ENCODE measurements at regions not wholly inside any gene's neighbourhood (a gene's known extent, or its start where the extent isn't known, plus 50 kb on each side); places are given as distances from the start of the nearest gene placed in this dataset.

GRCh38 chr2:129437725-129438124 lies 541.7 kb upstream of the RAB6C start:
- DNase-seq = no peak

DNA sequence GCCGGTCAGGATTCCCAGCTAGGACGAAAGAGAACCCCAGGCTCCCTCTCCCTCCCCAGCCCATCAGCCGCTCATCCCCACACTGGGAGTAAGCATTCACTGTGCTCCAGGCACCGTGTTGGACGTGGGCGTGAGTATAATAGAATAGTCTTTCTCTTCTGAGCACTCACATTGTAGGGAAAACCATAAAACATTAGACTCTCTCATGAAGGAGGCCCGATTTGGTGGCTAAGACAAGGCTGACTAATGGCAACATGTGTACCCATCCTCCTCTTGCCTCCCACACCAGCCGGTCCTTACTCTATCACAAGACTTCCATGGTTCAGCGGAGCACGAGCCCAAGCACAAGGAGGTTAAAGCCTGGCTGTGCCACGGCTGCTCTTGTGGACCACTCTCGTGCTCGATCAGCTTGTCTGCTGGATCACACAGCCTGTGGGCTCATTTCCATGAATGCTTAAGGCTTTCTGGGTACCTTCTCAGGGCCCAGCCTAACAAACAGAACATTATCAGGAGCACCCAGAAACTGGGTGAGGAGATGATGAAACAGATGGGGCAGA lies 540.9 kb upstream of the RAB6C start:
- no peak for DNase-seq

DNA sequence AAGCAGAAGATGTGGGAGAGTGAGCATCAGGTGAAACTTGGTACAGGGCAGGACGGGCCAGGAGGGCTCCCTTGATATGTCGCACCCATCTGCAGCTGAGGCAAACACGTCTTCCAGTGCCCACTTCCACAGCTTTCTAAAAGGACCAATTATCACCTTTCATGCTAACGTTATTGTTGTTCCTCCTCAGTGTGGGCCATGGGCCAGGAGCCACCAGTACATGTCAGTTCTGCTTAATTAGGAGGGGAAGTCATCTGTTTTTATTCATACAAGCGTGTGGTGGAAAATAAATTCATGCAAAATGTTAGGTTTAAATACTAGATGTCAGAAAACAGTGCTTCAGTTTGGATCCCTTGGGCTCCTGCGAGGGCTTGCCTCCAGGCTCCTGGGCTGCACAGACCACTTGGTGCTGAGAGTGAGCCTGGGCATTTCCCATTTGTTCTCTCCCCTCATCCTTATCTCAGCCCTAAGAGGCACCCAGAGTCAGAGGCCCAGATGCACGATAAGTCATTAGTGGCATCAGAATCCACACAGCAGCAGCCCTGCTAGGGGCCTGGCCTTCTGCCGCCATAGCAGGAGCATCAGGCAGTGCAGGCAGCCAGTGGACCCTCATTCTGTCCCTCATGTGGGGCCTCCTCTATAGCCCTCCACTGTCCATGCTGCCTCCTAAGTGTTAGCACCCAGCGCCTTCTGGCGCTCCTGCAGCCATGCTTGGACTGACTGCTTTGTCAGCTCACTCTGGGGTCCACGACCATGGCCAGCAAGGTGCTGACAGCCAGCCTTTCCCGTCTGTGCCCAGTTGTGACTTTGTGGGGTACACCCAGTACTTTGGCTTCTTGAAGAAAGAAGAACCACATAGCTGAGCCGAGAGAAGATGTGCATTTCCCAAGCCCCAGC lies 539.8 kb upstream of the RAB6C start:
- no peak for DNase-seq

GRCh38 chr2:129441610-129442009 lies 537.9 kb upstream of the RAB6C start:
- no peak for DNase-seq

GRCh38 chr2:129443235-129443864 lies 536.1 kb upstream of the RAB6C start:
- DNase-seq = no peak

GRCh38 chr2:129443865-129444739 lies 535.4 kb upstream of the RAB6C start:
- DNase-seq = no peak

DNA sequence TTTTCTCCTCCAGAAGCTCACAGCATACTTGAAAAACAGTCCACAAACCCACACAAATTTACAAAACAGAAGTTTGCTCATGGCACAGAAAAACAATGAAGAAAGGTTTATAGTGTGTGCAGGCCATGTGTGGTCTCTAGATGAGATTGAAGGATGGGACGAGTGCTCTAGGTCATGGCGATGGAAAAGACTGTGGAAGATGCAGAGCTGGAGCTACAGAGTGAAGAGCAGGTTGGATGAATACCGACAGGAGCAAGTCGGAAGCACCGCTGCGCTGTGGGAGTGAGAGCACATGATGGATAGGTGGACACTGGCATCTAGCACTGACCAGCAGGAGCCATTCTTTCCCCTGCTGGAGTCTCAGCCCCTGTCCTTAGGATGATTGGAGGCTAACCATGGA lies 534.7 kb upstream of the RAB6C start:
- no peak for DNase-seq

DNA sequence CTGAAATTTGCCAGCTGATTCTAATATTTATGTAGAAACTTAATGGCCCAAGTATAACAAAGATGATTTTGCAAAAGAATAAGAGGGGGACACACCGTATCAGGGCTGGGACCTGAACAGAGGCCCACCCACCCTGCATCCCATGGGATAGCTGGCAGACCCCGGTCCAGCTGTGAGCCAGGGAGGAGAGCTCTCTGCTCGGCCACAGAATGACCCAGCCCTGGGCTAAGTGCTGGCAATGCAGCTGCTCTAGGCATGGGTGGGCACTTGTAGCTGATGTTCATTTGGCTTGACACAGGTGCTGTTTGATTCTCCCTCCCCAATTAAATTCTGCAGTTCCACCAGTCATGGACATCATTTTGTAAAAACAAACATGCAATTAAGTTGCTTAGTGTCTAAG lies 522.8 kb upstream of the RAB6C start:
- no peak for DNase-seq

- DNase-seq = no peak
These were observed 522.1 kb upstream of the RAB6C start for GRCh38 chr2:129457277-129457818.

DNA sequence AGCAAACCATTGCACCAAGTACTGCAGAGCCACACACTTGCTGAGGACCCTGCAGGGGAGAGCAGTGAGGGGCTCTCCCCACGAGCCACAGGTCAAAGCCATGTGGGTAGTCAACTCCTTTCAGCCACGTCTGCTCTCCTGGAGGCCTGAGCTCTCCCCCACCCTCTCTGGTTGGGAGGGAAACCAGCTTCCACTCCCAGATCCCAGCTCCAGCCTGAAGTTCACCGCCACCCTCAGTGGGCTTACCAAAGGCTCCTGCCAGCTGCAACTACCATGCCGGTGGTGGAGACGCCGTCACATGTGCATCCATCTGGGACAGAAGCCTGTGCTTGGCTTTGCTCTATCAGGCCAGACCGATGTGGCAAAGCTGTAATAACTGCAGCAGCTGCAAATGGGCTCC lies 521.5 kb upstream of the RAB6C start:
- DNase-seq = no peak

- DNase-seq = no peak
These were observed 521.0 kb upstream of the RAB6C start for GRCh38 chr2:129458436-129458835.

GRCh38 chr2:129459200-129459876 lies 520.1 kb upstream of the RAB6C start:
- DNase-seq = no peak

DNA sequence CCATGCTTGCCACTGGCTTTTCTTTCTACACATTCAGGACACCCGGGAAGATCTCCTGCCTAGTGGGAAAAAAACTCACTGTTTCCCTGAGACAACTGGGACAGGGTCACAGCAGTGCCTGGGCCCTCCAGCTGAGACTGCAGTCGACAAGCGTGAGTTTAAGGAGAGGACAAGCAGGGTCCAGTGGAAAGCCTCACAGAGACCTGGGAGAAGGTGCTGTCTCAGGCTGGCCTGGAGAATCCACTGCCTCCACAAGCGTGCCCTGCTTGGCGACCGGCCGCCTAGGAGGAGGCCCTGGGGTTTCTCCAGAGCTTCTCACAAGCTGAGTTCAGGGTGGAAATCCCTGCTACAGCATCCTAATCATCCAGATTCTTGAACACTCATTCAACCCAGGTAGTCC lies 519.6 kb upstream of the RAB6C start:
- no peak for DNase-seq

DNA sequence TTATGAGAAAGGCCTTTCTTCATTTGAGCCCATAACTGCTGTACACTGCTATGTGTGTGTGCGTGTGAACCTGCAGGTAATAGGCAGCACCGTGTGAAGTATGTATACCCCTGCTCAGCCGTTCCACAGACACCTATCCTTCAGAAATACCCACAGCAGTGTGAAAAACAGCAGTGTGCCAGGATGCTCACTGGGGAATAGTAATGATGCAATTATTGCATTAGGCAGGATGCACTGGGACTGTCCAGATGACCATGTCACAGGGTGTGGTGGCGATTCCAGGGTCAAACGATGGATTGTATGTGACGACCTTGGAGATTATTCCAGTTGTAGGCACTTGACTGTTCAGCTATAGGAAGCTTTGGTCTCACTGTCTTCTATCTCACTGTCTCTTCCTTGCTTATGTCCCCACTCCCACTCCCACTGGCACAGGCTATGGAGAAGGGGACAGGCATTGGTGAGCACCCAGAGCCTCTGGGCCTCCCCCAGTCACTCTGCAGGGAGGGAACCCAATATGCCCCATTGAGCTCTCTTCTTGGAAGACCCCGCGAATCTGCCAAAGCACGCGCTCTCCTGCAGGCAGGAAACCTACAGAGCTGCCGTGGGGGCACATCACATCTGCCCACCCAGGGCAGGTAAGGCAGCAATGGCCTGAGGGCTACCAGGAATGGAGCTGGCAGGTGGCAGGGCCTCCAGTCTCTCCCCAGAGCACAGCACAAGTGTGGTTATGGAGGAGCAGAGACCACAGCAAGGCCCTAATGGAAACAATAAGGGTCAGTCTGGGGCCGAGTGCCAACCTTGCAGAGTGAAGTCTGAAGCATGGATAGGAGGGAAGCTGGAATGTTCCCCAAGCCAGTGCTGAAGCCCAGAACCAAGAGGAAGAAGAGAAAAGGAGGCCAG lies 518.9 kb upstream of the RAB6C start:
- DNase-seq = no peak

DNA sequence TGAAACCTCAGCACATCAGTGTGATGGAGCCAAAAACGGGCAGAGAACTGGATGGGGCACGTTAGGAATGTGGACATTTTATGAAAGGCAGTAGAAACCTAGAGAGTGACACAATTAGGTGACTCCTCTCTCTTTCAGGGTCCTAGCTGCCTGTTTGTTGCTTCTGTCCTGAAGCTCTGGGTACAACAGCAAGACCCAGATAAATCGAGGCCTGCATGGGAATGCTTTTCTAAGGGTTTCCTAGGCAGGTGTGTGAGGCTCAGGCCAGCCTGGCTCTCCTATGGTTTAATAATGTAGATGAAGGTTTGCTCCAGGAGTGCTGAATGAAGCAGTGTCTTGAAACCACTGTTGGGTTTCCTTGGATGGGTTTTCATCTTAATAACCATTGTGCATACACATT lies 517.1 kb upstream of the RAB6C start:
- no peak for DNase-seq

- DNase-seq = no peak
These were observed 516.5 kb upstream of the RAB6C start for GRCh38 chr2:129462967-129463366.

DNA sequence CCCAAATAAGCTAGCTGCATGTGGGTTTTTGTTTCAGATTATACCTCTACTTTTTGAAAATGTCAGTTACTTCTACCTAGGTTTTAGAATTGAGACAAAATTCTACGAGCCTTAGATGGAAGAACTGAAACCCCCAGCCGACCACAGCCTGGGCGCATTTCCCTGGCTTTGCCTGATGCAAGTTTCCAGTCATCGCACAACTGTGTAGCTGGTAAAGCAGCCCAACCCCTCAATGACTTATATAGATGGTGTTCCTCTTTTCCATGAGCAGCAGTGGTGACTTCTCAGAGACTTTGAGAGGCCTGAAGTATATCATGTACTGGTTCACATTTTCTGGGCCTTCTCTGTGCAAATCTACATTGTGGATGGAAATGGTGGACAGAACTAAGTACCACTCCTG lies 515.4 kb upstream of the RAB6C start:
- DNase-seq = no peak

DNA sequence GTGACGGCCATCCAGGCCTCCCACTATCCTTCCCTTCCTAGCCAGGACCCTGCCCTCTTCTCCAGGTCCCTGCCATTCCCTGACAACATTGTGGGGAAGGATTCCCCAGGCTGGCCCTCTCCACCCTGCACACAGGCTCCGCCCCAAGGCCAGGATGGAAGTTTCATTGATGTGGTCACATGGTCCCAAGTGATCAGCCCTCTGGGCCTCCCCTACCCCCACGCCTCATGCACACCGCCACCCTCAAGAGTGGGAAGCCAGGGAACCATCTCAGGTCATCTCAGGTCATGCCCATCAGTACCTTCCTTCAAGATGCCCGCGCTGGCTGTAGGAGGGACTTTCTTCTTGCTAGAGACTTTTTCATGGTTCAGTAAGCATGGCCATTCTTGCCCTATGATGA lies 514.8 kb upstream of the RAB6C start:
- no peak for DNase-seq

DNA sequence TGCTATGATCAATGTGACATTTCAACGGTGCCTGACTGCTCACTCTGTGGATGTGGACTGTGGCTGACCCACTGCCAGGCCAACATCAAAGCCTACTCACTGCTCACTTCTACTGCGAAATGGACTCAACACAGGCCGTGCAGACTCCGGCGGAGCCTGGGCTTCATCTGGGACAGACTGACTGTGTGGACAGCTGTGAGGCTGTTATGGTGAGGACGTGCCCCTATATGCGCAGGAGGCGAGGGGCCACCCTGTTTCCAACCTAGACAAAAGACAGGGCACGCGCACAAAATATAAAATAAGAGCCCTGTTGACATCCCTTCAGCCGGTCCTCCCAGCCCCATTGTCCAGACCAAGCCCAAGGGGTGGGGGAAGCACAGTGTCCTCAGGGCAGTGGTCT lies 514.4 kb upstream of the RAB6C start:
- DNase-seq = no peak

DNA sequence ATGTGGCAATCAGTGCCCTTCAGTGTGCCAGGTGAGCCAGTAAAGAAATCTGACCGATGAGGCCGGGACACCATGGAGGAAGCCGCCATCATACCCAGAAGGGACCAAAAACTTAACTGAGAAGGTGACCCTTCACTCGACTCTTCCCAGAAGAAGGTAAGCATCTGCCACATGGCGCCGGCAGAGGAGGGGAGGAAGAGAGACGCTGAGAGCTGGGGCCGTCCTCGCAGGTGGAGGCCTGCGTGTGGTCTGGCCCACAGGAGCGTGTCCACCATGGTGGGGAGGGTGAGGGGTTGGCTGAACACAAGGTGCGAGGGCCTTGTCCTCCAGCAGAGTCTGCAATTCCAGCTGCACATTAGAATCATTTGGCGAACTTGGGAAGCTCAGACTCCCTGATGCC lies 513.1 kb upstream of the RAB6C start:
- no peak for DNase-seq
